C4-2B (cell line): ENCODE measurements at regions not wholly inside any gene's neighbourhood (a gene's known extent, or its start where the extent isn't known, plus 50 kb on each side); places are given as distances from the start of the nearest gene placed in this dataset.

Experiments
- H3K27ac ChIP-seq: fragments of 450-650 bp; 2 replicates; pipeline ENCODE4 v1.5.1; 2017
- CTCF ChIP-seq: fragments of 450-650 bp; conservative IDR thresholded peaks from 2 replicates; pipeline ENCODE4 v1.5.1; 2017; ENCODE audit warnings: mild to moderate bottlenecking
- ZFX ChIP-seq: fragments of 450-650 bp; IDR thresholded peaks from 2 replicates; pipeline ENCODE4 v1.6.1; 2017

GRCh38 chr1:199122085-199122484 lies 483.2 kb downstream of the PTPRC start:
- TF ChIP-seq ZFX = no peak
- no peak for TF ChIP-seq CTCF
- H3K27ac ChIP-seq = no peak overlapping the region

GRCh38 chr1:199122532-199123311 lies 483.9 kb downstream of the PTPRC start:
- no peak for TF ChIP-seq ZFX
- TF ChIP-seq CTCF = no peak
- H3K27ac ChIP-seq = no peak overlapping the region

GRCh38 chr1:199123615-199124014 lies 484.8 kb downstream of the PTPRC start:
- no peak overlapping the region for H3K27ac ChIP-seq

GRCh38 chr1:199124351-199124750 lies 485.5 kb downstream of the PTPRC start:
- no peak overlapping the region for H3K27ac ChIP-seq
- TF ChIP-seq ZFX (no peak), CTCF (no peak)

More at GRCh38 chr1:199123615-199124014, 484.8 kb downstream of the PTPRC start:
- no peak for TF ChIP-seq ZFX
- no peak for TF ChIP-seq CTCF

- H3K27ac ChIP-seq = no peak overlapping the region
- no peak for TF ChIP-seq ZFX
- TF ChIP-seq CTCF = no peak
Measured at GRCh38 chr1:199129247-199129646, 490.4 kb downstream of the PTPRC start.

GRCh38 chr1:199132006-199132405 lies 493.2 kb downstream of the PTPRC start:
- no peak overlapping the region for H3K27ac ChIP-seq
- no peak for TF ChIP-seq ZFX
- TF ChIP-seq CTCF = no peak

- H3K27ac ChIP-seq = no peak overlapping the region
- TF ChIP-seq ZFX = no peak
- no peak for TF ChIP-seq CTCF
Measured at GRCh38 chr1:199135901-199136300, 497.1 kb downstream of the PTPRC start.
